HG03025 (cell line): ENCODE measurements at regions not wholly inside any gene's neighbourhood (a gene's known extent, or its start where the extent isn't known, plus 50 kb on each side); places are given as distances from the start of the nearest gene placed in this dataset.

Experiments used
- ATAC-seq: cut with Tn5 transposase; IDR thresholded peaks from one replicate; pipeline ENCODE4 v1.9.1; 2021; ENCODE audit warnings: mild to moderate bottlenecking, moderate library complexity; ENCODE audit not compliant: unreplicated experiment, low FRiP score

DNA sequence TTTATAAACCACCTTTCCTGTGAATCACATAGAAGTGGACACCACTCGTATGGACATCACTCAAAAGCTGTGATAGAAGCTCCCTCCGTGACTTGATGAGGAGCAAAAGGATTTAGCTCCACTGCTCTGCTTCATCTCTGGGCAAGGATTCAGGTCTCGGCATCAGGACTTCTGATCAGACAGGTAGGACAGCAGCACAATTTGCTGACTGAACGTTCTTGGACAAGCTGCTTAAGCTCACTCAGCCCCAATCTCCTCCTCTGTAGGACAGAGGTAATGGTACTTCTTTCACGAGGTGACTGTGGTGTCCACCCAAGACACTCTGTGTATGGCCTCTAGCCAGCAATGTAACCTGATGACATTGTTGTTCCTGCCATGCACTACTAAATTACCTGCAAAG is 122.6 kb upstream of the AJAP1 start:
- ATAC-seq = no peak

DNA sequence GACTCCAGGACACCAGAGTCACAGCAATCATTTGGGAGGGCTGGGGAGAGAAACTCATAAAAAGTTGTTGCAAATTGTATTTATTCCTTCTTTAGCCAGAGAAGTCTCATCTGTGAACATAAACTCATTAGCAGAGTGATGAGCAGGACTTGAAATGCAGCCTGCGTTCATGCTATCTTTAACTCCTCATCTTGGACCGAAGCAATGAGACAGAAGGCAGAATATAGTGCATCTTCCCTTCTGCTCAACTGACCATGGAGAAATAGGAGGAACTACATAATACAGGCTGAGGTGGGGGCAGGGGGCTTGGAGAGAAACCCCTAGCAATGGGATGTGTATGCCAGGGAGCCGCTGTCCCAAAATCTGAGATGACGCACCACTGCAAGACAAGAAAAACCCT is 121.8 kb upstream of the AJAP1 start:
- ATAC-seq = no peak

DNA sequence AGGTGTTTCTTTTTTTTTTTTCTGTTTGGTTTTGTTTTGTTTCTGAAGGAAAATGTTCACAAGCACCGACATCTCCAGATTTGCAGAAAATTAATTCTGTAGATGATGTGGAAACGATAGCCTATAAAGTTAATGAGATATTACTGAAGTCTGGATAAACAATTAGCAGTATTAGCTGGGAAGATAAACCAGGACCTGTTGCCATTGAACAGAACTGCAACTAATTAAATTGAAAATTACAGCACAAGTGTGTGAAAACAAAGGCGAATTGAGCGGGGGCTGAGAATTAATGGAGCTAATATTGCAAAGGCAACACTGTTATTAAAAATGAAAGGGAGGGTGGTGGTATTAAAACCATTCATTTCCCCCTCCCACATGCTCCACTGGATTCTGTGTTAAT is 107.5 kb upstream of the AJAP1 start:
- ATAC-seq = no peak

DNA sequence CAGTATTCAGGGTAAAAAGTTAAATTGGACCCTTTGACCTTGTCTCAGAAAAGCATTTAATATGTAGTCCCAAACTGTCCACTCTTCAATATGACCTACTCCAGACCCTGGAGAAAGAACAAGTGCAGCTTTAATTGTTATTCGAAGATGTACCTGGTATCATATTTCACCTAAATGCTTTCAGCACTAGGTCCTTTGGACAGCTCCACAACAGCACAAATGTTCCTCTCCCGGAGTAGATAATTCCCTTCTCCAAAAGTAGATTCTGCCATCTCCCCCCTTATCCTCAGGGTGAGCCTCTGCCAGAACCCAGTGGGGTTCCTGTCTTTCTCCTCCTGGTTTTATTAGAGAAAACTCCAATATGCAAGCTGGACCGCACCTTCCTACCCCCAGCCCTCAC is 104.5 kb upstream of the AJAP1 start:
- ATAC-seq = no peak

DNA sequence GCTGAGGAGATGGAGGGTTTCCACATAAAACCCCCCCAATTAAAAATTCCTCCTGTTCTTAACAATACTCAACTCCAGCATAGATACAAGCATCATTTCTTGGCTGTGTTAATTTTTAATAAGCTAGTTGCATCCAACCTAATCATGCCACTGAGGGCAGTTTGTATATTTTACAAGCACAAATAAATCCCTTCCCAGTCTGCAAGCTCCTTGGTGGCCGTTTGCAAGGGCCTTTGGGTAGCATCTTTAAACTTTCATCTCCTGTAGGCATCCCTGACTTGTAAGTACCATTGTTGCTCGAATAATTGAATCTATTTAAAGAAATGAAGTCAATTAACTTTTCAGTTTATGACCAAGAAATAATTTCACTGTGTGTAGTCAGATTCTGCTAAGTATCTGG is 103.5 kb upstream of the AJAP1 start:
- no peak for ATAC-seq

DNA sequence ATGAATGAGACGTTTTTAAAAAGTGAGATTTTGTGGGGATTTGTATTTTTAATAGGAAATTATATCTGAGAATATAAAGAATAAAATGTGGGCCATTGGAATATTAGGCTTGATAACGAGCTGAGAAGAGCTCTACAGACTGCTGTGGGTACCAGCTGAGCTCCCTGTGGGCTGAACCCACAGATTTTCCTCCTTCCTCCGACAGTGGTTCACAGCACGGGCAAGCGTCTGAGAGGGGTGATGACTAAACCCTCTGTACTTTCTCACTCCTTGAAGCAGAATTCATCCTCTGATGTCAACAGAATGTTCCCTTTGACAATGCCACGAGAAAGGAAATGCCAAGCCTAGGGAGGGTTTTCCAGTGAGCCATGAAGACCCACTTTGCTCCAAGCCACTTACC is 102.7 kb upstream of the AJAP1 start:
- ATAC-seq = no peak

DNA sequence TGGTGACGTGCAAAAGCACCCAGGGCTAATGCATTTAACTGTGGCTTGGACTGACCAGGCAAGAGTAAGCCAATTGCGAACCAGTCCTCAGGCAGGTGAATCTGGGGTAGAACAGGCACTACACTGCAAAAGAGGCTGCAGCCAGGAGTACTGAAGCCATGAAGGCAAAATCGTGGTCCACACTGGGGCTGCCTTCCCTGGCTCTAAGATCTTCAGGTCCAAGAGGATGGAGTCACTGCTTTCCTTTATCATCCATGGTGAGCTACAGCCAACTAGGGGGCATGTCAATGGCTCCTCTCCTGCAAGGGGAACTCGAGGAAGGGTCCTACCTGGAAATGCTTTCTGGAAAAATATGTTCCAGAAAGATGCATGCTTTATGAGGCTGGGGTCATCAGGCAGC is 100.6 kb upstream of the AJAP1 start:
- no peak for ATAC-seq

DNA sequence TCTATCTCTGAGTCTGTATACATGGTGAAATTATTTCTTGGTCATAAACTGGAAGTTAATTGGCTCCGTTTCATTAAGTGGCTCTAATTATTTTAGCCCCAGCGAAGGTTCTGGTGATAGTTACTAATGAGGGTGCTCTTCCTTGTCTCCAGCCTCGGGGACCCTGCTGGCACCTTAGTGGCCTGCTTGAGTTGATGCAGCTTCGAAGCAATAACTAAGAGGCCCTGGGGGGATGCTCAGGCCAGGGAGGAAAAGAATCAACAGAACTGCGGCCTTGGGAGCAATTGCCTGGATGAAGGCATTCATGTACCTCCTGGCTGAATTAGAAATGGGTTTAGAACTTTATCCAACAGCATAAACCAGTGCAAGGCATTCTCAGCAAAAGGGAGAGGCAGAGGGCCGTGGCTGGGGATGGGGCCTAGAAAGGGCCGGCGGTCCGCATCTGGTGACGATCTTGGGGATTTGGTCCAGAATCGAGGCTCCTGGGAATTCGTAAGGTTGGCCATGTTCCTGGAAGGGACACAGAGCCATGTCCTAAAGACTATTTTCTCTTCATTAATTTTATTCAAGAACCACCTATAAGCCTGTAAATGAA is 100.0 kb upstream of the AJAP1 start:
- ATAC-seq = no peak

DNA sequence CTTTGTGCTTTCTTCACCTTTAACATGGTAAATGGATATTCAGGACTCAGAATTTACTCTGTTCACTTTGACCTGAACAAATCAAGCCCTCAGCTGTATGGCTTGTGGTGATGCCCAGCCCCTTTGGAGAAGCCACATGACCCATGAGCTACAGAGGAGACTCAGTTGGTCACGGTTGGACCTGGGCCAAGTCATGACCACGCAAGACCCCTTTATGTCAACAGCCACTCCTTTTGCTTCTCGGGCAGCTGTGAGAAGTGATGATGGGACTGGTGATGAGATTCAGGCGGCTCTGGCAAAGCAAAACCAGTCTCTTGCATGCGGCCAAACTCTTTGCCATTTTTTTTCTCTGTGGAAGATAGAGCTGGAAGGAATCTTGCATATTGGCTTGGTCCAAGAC is 96.5 kb upstream of the AJAP1 start:
- ATAC-seq = no peak

DNA sequence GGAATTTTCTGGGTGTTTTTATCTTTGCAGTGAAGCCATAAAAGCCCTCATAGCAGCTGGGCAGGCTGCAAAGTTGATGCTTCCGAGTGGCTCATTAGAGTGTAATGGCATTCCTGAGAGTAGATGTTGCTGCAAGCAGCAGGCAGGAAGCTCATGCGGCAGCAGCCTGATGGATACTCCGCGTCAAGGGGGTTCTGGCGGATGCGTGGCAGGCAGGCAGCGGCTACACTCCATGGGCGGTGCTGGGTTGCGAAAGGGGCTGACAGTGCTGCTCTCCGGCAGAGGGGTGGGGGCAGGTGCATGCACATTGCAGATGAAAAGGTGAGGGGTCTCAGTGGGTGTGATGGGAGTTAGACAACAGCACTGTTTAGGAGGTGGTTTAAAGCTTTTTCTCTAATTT is 93.2 kb upstream of the AJAP1 start:
- no peak for ATAC-seq

DNA sequence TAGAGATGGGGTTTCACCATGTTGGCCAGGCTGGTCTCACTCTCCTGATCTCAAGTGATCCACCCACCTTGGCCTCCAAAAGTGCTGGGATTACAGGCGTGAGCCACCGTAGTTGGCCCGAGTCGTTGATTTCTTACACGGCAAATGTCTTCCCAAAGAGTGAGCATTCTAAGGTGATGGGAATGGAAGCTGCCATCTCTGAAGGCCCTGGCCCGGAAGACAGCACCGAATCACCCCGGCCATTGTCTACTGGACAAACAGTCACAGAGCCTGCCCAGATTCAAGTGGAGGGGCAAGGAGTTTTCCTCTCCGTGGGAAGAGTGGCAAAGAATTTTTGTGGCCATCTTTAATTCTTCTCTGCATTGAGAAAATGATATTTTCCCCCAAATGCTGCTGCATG is 92.1 kb upstream of the AJAP1 start:
- no peak for ATAC-seq

DNA sequence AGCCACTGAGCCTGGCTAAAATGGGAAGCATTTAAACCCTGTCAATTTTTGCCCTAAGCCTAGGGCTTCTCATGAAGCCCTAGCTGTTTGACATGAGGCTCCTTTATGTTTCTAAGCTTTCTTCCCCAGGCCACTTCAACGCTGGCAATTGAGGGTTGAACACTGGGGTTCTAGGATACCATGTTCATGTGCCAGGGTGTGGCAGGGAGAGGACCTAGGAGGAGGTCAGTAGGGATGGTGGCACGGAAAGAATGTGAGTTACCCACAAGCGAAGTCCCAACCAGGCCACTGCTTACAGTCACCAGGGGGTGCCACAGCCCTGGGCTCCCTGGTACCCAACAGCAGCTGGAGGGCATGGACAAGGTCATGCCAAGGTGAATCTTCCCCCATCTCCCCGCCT is 90.8 kb upstream of the AJAP1 start:
- ATAC-seq = no peak

DNA sequence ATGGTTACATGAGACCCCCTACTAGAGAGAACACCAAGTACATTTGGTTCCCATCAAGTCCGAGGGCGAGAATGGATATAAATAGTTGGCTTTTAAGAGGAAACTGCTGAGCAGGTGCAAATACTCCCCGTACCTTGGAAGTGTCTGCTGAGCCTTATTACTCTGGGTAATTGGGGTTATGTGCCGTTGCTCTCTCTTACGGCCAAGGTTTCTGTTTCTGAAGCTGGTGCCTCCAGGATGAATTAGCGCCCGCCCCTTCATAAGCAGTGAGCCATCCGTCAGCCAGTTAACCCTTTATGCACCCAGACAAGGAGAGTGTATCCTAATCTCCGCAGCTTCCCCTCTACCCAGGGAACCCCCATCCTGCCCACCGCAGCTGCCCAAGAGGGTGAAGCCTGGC is 90.4 kb upstream of the AJAP1 start:
- ATAC-seq = no peak

DNA sequence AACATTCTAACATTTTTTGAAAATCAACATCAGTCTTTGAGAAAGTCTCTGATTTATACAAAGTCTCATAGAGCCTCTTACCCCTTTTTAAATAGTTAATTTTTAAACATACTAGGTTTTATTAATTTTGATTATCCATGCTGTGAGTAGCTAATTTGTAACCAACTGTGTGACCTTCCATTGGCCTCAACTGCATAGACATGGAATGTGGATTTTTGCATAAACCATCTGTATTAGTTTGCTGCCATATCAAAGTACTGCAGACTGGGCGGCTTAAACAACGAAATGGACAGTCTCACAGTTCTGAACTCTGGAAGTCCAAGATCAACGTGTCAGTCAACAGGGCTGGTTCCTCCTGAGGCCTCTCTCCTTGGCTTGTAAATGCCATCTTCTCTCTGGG is 89.2 kb upstream of the AJAP1 start:
- ATAC-seq = no peak

DNA sequence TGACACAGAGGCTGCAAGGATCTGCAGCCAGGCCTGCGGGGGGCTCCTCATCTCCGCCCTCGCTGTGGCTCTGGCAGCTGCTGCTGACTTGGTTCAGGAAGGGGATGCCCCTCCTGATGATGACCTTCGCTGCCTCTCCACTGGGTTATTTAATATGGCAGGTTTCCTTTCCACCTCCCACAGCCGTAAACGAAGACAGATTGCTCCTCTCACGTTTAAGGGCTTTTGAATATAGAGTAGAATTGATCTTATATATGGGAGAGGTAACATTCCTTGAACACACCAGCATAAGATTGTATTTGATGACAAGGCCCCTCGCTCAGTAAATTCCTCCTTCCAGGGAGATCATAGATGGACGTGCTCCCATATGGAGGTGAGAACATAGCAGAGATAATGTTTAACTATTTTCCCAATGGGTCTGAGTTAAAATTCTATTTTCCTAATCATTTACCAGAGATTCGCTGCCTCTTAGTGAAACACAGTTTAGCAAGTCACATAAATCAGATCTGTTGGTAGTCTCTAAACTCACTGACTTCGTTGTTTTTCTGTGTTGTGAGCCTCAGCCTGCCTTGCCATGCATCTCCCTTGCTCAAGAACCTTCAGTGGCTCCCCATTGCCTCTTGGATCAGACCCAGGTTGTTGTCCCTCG is 88.5 kb upstream of the AJAP1 start:
- ATAC-seq = no peak

DNA sequence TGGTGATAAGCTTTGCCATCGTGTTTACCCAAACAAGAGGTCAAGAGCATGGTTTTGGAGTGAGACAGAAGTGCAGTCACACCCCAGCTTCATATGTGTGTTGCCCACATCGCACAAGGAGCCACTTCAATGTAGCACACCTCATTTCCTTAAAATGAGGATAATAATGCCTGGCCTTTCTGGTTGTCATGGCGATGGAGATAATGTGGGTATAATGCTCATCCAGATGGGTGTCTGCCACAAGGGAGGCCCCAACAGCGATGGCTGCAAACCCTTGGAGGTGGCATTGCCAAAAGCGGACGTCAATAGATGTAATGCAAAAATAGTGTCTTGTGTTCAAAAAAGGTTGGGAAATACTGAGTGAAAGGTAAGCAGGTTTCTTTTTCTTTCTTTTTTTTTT is 83.1 kb upstream of the AJAP1 start:
- ATAC-seq = no peak

DNA sequence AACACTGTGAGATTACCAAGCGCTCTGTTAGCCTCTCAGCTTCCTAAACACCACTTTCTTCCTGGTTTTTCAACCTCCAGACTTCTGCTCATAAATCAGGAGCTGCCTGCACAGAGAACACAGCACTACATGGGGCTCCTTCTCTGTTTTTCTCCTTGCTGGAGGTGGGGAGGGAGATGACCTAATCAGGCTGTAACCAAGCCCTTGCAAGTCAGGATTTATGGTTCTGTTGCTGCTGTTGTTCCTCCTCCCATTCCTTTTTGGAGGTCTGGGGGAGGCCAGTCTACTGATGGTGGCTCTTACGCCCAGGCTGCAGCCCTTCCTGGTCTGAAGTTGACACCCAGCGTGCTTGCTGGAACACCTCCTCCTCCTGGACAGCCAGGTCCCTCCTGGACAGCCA is 80.9 kb upstream of the AJAP1 start:
- no peak for ATAC-seq

DNA sequence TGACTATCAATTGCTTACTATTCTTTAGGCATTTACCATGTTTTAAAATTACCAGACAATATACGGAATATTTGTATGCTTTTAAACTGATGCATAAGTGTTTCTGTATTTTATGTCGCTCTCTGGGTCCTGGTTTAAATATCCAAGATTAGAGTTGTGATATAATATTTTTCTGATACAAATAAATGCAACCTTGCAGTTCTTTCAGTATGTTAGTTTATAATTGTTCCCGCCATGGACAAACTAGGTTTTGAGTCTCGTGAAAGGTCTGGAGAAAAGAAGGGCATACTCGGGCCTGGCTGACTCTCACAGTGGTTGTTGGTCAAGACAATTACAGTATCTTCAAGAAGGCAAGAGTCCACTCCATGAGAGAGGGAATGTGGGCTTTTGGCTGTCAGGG is 72.6 kb upstream of the AJAP1 start:
- no peak for ATAC-seq

DNA sequence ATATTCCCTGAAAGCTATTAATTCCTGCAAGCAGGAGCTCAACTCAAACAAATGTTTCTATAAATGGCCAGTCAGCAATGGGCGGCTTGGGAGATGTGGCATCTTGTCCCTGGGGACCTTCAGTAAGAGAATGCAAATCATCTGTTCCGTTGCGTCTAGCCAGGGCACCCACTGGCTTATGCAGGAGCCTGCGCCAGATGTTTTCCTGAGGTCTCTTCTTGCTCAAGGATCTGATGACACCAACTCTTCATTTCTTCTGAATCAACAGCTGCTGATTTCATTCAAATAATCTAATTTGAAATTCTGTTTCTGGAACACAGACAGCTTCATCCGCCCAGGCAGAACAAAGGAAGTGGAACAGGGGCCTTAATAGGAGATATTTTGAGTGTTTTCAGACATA is 70.0 kb upstream of the AJAP1 start:
- no peak for ATAC-seq

DNA sequence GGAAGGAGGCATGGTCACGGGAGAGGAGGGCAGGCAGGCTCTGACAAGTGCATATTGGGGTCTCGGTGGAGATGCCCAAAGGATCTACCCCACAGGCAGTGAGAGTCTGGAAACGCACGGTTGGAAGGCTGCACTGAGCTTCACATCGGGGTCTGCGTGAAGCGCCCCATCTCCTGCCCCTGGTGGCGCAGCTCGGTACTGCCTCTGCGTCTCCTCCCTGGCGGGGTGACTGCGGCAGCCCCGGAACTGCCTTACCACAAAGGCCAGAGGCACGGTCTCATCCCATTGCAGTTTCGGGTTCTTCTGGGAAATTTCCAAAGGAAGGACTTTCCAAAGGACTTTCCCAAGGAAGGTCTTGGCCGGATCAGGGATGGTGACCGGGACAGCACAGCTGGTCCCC is 69.2 kb upstream of the AJAP1 start:
- no peak for ATAC-seq

DNA sequence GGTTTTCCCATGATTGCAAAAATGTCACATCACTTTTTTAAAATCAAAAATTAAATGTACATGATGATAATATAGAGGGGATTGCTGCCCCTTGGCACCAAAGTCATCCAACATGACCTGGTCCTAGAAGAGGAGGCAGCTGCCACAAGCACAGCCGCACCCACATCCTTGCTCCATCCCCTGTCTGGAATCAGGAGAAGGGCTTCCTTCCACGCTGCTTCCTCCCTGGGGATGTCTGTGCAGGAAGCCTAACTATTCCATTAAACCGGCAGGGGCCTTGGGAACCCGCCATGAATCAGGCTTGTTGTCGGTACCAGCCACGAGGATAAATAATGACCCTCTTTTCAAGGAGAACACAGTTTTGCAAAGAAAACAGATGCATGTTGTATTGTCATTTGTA is 68.7 kb upstream of the AJAP1 start:
- no peak for ATAC-seq

DNA sequence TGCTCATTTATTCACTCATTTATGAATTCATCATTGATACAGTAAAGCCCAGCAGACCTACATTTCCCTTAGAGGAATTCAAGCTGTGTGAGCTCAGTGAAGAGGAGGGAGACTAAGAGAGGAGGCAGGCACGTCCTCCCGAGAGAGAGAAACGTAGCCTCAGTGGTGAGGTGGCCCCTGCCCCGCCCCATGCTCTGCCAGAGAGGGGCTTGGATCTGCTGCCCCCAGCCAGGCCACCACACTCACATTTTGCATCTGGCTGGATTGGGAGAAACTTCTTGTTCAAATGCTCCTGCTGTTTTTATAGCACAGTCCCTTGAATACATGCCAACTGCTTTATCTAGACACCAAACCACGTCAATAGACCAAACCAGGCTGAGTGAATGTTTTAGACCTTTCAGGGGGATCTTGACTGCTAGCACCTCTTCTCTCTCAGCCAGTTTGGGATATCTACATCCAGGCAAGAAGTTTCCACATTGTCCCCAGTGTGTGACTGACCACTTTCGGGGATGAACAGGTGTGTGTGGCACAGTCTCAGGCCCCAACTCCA is 67.7 kb upstream of the AJAP1 start:
- ATAC-seq = no peak

DNA sequence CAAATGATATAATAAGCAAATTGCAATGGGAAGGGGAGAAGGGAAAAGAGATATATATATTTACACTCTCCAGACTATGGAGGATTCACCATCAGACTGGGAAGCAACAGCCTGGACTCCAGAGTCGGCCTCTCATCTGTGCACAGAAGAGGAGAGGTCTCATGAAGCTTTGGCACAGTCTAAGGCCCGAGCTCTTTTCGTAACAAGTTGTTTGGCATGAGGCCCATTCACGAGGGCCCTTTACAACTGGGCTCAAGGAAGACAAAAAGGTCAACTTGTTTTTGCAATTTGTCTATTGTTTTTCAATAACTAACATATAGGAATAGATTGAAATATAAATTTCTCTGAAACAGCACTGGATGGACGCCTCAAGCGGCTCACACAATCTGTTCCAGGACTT is 66.7 kb upstream of the AJAP1 start:
- ATAC-seq = no peak
